A549 (cell line): ENCODE measurements at regions not wholly inside any gene's neighbourhood (a gene's known extent, or its start where the extent isn't known, plus 50 kb on each side); places are given as distances from the start of the nearest gene placed in this dataset.

ENCODE experiments used
- CBX2 ChIP-seq: fragments of 200-600 bp; sonication (generic); IDR thresholded peaks from 2 replicates; pipeline ENCODE4 v1.6.1; 2016; ENCODE audit warnings: low read depth, mild to moderate bottlenecking, borderline replicate concordance
- CEBPB ChIP-seq, 2 experiments: fragments of >200 bp in 1 of 2; sonication (Bioruptor Twin) in 1 of 2; formaldehyde crosslinking in 1 of 2; IDR thresholded peaks; 2 replicates each; pipeline ENCODE4 v1.6.1; 2012 to 2016
- EHF ChIP-seq: fragments of 250-450 bp; sonication (Bioruptor Pico); IDR thresholded peaks from 2 replicates; pipeline ENCODE4 v1.5.0; 2020; ENCODE audit warnings: mild to moderate bottlenecking
- JUN ChIP-seq, 2 experiments: fragments of >200 bp; sonication (Bioruptor Twin); formaldehyde crosslinking; IDR thresholded peaks; 2 replicates in 1 of 2; 3 replicates in 1 of 2; pipeline ENCODE4 v1.6.1; 2016 to 2017
- NR3C1 ChIP-seq: fragments of >200 bp; sonication (Bioruptor Twin); formaldehyde crosslinking; IDR thresholded peaks from 3 replicates; pipeline ENCODE4 v1.6.1; 2017
- POLR2A ChIP-seq: IDR thresholded peaks from 2 replicates; pipeline ENCODE4 v1.6.1; 2012; ENCODE audit warnings: mild to moderate bottlenecking, low read length
- TF ChIP-seq, protein P1 (sequence below): fragments of >200 bp; sonication (Bioruptor Twin); formaldehyde crosslinking; IDR thresholded peaks from 3 replicates; pipeline ENCODE4 v1.5.1; 2016
- TF ChIP-seq, protein P2 (sequence below): fragments of >200 bp; sonication (Bioruptor Twin); formaldehyde crosslinking; IDR thresholded peaks from 3 replicates; pipeline ENCODE4 v1.6.1; 2016
- TF ChIP-seq, protein P3 (sequence below): fragments of 150-350 bp; IDR thresholded peaks from 2 replicates; pipeline ENCODE4 v1.6.1; 2014; ENCODE audit warnings: low read depth, mild to moderate bottlenecking, low read length
- TF ChIP-seq, protein P4 (sequence below): IDR thresholded peaks from 2 replicates; pipeline ENCODE4 v1.6.1; 2012

DNA sequence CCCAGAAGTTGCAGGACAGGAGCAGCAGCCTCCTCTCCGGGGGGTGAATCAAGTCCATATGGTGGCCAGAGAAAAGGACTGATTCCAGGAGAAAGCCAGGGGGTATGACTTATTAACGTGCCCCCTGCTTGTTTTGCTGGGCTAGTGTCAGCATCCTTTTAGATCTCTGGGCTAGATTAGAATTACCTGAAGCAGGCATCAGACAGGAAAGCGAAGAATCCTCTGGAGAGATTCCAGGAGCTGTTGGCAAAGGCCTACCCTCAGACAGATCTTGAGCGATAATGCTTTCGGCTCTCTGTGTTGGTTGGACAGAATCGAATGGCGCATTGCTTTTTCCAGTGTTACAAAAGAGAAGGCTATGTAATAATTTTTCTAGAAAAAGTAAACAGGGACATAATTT lies 164.0 kb upstream of the GLI3 start:
- TF ChIP-seq, protein P1, sequence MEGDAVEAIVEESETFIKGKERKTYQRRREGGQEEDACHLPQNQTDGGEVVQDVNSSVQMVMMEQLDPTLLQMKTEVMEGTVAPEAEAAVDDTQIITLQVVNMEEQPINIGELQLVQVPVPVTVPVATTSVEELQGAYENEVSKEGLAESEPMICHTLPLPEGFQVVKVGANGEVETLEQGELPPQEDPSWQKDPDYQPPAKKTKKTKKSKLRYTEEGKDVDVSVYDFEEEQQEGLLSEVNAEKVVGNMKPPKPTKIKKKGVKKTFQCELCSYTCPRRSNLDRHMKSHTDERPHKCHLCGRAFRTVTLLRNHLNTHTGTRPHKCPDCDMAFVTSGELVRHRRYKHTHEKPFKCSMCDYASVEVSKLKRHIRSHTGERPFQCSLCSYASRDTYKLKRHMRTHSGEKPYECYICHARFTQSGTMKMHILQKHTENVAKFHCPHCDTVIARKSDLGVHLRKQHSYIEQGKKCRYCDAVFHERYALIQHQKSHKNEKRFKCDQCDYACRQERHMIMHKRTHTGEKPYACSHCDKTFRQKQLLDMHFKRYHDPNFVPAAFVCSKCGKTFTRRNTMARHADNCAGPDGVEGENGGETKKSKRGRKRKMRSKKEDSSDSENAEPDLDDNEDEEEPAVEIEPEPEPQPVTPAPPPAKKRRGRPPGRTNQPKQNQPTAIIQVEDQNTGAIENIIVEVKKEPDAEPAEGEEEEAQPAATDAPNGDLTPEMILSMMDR, result no peak
- TF ChIP-seq, protein P2, sequence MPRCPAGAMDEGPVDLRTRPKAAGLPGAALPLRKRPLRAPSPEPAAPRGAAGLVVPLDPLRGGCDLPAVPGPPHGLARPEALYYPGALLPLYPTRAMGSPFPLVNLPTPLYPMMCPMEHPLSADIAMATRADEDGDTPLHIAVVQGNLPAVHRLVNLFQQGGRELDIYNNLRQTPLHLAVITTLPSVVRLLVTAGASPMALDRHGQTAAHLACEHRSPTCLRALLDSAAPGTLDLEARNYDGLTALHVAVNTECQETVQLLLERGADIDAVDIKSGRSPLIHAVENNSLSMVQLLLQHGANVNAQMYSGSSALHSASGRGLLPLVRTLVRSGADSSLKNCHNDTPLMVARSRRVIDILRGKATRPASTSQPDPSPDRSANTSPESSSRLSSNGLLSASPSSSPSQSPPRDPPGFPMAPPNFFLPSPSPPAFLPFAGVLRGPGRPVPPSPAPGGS, result no peak
- TF ChIP-seq CEBPB (IDR thresholded peaks at IDR 0.05) (no peak), CBX2 (no peak), JUN (IDR thresholded peaks at IDR 0.05) (no peak), NR3C1 (no peak), POLR2A (no peak), EHF (no peak)
- TF ChIP-seq, protein P3, sequence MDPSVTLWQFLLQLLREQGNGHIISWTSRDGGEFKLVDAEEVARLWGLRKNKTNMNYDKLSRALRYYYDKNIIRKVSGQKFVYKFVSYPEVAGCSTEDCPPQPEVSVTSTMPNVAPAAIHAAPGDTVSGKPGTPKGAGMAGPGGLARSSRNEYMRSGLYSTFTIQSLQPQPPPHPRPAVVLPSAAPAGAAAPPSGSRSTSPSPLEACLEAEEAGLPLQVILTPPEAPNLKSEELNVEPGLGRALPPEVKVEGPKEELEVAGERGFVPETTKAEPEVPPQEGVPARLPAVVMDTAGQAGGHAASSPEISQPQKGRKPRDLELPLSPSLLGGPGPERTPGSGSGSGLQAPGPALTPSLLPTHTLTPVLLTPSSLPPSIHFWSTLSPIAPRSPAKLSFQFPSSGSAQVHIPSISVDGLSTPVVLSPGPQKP, result no peak
- TF ChIP-seq, protein P4, sequence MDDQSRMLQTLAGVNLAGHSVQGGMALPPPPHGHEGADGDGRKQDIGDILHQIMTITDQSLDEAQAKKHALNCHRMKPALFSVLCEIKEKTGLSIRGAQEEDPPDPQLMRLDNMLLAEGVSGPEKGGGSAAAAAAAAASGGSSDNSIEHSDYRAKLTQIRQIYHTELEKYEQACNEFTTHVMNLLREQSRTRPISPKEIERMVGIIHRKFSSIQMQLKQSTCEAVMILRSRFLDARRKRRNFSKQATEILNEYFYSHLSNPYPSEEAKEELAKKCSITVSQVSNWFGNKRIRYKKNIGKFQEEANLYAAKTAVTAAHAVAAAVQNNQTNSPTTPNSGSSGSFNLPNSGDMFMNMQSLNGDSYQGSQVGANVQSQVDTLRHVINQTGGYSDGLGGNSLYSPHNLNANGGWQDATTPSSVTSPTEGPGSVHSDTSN, result no peak
